ENCODE measurements at regions not wholly inside any gene's neighbourhood (a gene's known extent, or its start where the extent isn't known, plus 50 kb on each side); places are given as distances from the start of the nearest gene placed in this dataset.

DNA sequence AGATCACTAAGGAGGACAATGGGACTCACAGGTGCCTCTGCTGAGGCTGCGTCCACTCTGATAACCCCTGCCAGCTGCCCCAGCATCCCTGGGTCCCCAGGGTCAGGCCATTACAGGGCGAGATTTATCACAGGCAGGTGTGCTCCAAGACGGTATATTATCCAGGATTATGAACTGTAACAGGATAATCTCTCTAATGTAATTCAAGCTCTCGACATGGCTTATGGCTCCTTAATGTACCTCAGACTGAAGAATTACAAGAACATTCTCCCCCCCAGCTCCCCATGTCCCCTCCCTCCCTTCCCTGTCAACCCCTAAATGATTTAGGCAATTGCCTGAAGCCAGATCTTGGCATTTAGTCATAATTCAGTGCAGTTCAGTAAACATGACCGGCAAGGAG, 86.8 kb downstream of the NCR2 start:
- no peak overlapping the region for H4K91ac ChIP-seq (ENCODE audit: insufficient read length, low read depth, low read length)
- H3K56ac ChIP-seq (ENCODE audit: insufficient read length, low read depth, low read length) = no peak overlapping the region
- no peak overlapping the region for H2BK120ac ChIP-seq (ENCODE audit: low read depth, low read length, poor library complexity, severe bottlenecking)
- H3K4me2 ChIP-seq (ENCODE audit: insufficient read depth, insufficient read length, low read length) = no peak overlapping the region
- H3K23me2 ChIP-seq (ENCODE audit: insufficient read length, low read depth, low read length, poor library complexity, severe bottlenecking) = peaks cover 5% of the 10 kb centered on the region
- H3K36me3 Mint-ChIP-seq (ENCODE audit: insufficient read depth in 1 of 3, low read depth in 3 of 3) = no peaks in the 10 kb centered on the region; a peak in 1 of 7 replicates
- no peak for DNase-seq
- no peak overlapping the region for H3K14ac ChIP-seq (ENCODE audit: insufficient read depth, low read length)
- no CpG with 5 or more reads among the region's 5 CpGs for WGBS (ENCODE audit: extremely low coverage, insufficient read length, low lambda C conversion rate)
- peaks cover 2% of the 10 kb centered on the region; the same call in 1 of the 2 replicates for H3K4me1 ChIP-seq (ENCODE audit: insufficient read depth, low read length)
- H2BK5ac ChIP-seq (ENCODE audit: insufficient read length, low read length) = no peak overlapping the region
- H3K79me2 ChIP-seq (ENCODE audit: insufficient read depth, low read length) = no peaks in the 10 kb centered on the region
- no peak overlapping the region for H3K9ac ChIP-seq (ENCODE audit: extremely low read depth, insufficient read length, low read length)
- H3K9me3 Mint-ChIP-seq = 0 out of 5 replicates have a peak, but pooled peaks cover 0 to 3% of the 10 kb centered on the region in 2 experiments
- no peak overlapping the region for H4K5ac ChIP-seq (ENCODE audit: insufficient read length, low read depth, low read length)
- H3K4me3 Mint-ChIP-seq = no peak overlapping the region
- no peak overlapping the region for H2BK20ac ChIP-seq (ENCODE audit: low read depth, low read length, poor library complexity, severe bottlenecking)
- H3T11ph ChIP-seq (ENCODE audit: low read length) = no peak overlapping the region
- TF ChIP-seq, protein P1, sequence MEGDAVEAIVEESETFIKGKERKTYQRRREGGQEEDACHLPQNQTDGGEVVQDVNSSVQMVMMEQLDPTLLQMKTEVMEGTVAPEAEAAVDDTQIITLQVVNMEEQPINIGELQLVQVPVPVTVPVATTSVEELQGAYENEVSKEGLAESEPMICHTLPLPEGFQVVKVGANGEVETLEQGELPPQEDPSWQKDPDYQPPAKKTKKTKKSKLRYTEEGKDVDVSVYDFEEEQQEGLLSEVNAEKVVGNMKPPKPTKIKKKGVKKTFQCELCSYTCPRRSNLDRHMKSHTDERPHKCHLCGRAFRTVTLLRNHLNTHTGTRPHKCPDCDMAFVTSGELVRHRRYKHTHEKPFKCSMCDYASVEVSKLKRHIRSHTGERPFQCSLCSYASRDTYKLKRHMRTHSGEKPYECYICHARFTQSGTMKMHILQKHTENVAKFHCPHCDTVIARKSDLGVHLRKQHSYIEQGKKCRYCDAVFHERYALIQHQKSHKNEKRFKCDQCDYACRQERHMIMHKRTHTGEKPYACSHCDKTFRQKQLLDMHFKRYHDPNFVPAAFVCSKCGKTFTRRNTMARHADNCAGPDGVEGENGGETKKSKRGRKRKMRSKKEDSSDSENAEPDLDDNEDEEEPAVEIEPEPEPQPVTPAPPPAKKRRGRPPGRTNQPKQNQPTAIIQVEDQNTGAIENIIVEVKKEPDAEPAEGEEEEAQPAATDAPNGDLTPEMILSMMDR (conservative IDR thresholded peaks at IDR 0.05) = no peak
- H3K79me1 ChIP-seq (ENCODE audit: insufficient read depth, low read depth, low read length, poor library complexity, severe bottlenecking) = no peaks in the 10 kb centered on the region
- no peaks in the 10 kb centered on the region for H4K20me1 ChIP-seq (ENCODE audit: control insufficient read depth, insufficient read depth, insufficient read length)
- H3K27ac Mint-ChIP-seq = no peak overlapping the region
- no peaks in the 10 kb centered on the region for H3K4me1 Mint-ChIP-seq
- no peaks in the 10 kb centered on the region for H3K27me3 Mint-ChIP-seq (ENCODE audit: low read depth)
- no peak overlapping the region for H2AFZ ChIP-seq (ENCODE audit: low read length)
- H3K27ac ChIP-seq (ENCODE audit: insufficient read length, low read depth, low read length) = no peak overlapping the region
- H2AK5ac ChIP-seq (ENCODE audit: insufficient read length, low read length) = no peak overlapping the region
- H2BK15ac ChIP-seq (ENCODE audit: low read depth, low read length) = no peak overlapping the region
- H4K8ac ChIP-seq (replicated peaks; ENCODE audit: insufficient read length, low read depth, low read length) = no peak overlapping the region
- no peaks in the 10 kb centered on the region for H3K9me3 ChIP-seq (ENCODE audit: control insufficient read depth, low read depth, low read length)
- H3K18ac ChIP-seq (ENCODE audit: insufficient read length, low read depth, low read length) = no peak overlapping the region
- H3K4ac ChIP-seq (ENCODE audit: low read depth, low read length) = no peak overlapping the region
- peaks cover 37% of the 10 kb centered on the region for H3K27me3 ChIP-seq (ENCODE audit: insufficient read depth, low read length)
- H2BK12ac ChIP-seq (ENCODE audit: insufficient read length, low read depth, low read length) = no peak overlapping the region
- H3K23ac ChIP-seq (ENCODE audit: insufficient read length, low read depth, low read length) = no peak overlapping the region
